NOMO-1 treated with DMSO at 0.1 percent for 48 hours (cell line): ENCODE measurements at regions not wholly inside any gene's neighbourhood (a gene's known extent, or its start where the extent isn't known, plus 50 kb on each side); places are given as distances from the start of the nearest gene placed in this dataset.

ENCODE experiments used
- DNase-seq: peaks from one replicate; lab custom pipeline; 2025; ENCODE audit not compliant: unreplicated experiment; lab: John Stamatoyannopoulos, UW

DNA sequence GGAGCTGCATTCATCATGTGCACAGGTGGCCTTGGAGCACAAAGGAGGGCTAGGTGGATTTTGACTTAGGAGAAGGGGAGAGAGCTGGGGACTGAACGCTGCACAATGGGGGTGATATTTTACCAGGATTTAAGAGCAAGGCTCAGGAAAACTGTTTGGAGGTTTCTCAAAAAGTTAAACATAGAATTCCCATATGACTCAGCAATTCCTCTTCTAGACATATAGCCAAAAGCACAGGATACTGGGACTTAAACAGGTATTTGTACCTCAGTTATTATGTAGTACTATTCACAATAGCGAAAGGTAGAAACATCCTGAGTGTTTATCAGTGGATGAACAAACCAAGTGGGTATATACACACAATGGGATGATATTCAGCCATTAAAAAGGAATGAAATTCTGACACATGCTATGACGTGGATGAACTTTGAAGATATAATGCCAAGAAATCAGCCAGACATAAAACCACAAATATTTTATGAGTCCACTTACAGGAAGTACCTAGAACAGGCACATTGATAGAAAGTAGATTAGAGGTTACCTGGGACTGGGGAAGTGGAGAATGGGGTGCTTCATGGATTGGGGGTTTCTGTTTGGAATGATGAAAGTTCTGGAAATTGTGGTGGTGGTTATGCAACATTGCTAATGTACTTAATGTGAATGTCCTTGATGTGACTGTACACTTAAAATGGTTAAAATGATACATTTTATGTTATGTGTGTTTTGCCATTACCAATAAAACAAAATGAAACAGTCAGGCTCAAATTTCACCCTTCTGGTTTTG lies 216.9 kb downstream of the HAUS1 start:
- DNase-seq = no peak

DNA sequence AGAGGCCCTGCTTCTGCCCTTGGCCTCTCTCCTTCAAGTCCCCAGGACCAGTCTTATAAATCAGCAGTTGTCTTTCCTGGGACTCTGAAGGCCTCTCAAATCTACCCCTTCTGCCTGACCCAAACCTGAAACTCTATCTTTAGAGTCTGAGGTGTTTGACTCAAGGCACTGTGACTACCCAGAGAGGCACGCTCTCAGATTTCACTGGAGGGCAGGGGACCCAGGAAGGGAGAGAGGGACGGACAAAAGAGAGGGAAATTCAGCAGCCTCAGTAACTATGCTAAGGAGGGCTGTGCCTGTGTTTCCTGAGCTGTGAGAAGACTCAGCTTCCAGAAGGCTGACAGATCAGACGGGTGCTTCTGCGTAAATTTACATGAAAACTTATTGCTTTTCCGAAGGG lies 217.8 kb downstream of the HAUS1 start:
- DNase-seq = no peak

DNA sequence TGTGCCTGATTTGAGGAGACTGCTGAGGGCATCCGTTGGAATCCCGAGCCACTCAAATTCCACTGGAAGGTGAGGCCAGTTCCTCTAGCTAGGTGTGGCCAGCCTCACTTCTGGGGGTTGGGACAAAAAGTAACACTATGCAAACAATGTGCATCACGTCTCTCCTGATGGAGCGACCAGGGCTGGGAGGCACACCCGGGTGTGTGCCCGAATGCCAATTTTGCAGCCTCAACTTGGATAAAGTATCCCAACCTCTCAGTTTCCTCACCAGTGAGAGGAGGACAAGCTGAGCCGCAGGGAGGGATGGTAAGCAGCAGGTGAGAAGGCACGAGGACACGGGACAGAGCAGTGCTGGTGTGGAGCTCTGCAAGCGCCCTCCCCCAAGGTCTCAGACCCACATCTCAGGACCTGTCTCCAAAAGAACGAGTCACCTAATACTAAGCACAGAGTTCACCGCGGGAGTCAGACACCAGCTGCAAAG lies 218.3 kb downstream of the HAUS1 start:
- DNase-seq = no peak

DNA sequence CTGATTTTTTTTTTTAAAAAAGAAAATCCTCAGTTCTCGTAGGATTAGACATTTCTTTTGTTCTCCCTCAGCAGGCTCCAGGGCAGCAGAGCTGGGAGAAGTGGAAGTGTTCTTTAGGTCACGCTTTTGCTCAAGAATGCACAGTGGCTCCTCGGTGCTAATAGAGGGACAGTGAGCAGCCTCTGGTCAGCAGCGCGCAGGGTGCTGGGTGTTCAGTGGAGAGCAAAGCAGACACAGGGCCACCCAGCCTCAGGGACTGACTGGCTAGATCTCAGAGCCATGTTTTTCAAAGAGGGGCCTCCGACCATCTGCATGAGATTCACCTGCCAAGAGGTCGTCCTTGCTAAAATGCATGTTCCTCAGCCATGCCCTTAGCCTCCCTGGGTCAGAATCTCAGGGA lies 218.8 kb downstream of the HAUS1 start:
- DNase-seq = no peak

DNA sequence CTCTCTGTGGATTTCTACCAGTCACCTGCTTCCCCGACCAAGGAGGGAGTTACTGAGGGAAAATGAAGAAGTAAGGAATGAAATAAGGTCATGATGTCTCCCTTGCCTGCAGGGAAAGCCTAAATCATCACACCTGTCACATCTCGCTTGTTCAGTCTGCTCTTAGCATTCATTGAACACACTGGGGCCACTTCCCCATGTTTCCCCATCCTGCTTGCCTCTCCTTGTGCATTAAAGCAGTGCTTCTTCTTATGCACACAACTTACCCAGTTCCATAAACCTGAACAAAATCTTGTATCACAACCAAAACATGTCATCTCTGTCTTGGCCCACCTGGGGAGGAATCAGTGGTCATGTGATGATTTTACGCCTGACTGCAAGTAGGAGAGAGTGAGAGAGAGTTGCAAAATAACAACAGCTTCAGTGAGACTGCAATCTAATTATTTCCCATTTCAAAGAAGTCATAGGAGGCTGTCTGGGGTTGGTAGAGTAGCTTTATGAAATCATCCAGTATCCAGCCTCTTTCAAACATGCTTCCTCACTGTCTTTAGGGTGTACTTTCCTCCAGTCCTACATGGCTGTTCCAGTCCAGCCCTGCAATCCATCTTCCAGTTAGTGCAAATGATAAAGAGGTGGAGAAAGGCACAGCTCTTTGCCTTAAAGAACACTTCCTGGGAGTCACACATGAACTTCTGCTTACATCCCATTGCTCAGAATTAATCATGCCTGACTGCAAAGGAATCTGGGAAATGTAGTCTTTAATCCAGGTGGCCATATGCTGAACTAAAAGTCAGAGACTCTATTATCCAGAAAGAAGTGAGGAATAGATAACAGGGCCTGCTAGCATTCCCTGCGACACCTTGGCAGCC lies 220.1 kb downstream of the HAUS1 start:
- DNase-seq = peak; percentile 85

DNA sequence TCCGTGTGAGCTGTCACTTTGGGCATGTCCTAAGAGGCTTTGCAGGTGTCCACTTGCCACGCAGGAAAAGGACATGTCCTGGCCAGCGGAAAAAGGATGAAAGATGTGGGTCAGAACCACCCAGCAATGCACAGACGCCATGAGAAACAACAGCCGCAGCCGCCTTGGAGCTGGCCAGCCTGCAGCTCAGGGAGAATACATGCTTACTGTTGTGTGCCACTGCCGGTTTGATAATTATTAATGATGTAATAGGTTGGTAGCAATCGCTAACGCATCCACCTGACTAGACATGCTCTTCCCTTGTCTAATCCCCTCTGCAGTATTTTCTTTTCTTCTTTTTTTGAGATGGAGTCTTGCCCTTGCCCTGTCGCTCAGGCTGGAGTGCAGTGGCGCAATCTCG lies 221.7 kb downstream of the HAUS1 start:
- DNase-seq = no peak

DNA sequence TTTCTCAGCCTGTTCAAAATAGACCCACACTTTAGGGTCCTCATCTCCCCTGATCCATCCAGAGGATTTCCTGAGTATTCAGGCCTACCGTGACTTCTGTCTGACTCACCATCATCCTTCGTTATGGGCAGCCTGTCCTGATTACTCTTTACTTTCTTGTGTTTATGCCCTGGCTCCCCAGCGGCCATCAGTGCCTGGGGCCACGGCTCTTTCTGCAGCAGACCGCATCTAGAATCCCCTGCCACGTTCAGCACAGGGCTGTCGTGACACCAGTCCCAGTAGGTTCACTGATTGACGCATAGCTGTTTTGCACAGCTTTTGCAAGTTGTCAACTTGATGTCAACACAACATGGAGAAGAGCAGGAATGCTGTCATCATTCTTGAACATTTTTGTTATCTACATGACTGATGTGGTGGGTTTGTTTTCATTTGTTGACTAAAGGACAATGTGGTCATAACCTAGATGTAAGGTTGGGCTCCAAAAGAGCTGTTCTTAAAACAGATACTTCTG lies 225.6 kb downstream of the HAUS1 start:
- no peak for DNase-seq

DNA sequence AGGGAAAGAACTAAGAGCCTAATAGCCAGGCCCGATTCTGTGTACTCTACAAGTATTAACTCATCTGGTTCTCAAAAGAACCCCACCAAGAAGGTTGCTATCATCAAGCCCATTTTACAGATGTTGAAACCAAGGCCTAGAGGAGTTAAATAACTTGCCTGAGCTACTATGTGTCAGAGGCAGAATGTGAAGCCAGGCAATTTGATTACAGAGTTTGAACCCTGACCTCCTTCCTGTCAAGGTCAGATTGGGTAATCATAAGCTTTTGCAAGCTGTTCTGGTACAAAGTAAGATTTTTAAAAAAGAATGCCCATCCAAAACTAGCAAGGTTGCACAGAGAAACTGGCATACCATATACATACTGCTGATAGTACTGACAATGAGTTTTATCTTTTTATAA lies 227.1 kb downstream of the HAUS1 start:
- DNase-seq = peak; percentile 4

DNA sequence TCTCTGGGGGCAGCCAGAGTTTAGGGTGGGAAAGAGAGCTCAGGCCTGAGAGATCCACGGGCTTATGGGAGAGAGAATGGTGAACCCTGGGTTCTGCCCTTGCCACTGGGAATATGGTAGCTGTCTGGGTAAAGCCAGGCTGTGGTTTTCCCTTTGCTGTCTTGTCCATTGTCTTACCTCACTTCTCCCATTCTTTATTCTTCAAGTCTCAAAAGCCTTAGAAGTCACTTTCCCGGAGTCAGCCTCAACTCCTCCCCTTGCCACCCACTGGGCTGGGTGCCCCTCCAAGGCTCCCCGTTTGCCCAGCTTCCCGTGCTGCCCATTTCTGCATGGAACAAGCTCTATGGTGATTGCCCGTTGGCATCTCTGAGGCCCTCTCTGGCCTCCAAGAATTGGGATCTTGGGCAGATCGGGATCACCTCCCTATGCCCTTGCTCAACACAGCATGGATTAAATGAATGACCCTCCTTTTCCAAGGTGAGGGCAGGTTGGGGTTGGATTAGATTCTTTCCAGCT lies 228.2 kb downstream of the HAUS1 start:
- no peak for DNase-seq

DNA sequence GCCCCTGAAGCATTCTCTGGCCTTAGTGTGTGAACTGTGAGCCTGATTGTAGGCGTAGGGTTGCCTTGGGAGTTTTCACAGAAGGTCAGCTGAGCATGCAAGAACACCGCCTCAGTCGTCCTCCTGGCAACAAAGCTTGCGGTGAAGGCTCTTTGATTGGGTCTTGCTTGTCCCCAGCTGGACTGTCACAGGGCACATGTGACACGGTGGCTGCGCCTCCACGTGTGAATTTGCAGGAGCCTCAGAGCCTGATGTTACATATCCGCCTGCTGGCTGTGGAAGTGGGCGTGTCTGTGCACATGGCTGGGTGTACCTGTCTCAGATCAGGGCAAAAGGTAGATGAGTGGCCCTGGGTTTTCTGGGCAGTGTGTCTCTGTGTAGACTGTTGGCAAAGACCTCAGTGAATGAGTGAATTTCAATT lies 228.7 kb downstream of the HAUS1 start:
- DNase-seq = no peak

DNA sequence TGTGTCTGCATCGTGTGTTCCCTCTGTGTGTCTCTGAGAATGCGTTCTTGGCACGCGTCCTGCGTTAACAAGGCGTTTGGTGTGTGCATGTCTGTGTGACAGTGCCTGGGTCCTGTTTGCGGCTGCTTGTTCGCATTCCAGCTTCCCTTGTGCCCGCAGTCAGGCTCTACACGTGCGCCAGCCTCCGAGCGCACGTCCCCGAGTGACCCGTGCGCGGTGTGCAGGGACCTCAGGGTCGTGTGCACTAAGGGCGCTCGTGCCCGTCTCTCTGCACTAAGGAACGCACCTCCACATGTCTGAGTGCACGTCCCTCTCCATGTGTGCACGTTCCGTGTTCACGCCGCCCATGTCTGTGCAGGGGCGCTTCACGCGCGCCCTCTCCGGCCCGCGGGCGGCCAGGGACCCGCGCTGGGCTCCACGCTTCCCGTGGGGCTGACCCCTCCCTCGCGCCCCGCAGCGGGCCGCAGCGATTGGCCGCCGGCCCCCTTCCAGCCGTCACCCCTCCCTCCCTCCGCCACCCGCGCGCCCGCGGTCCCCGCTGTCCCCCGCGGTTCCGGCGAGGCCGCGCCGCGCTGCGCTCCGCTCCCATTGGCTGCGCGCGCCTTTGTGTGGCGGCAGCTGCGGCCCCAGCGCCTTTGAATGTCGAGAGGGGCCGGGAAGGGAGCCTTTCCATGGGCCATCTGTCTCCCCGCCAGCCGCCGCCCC lies 229.4 kb downstream of the HAUS1 start:
- DNase-seq = peak; percentile 50

DNA sequence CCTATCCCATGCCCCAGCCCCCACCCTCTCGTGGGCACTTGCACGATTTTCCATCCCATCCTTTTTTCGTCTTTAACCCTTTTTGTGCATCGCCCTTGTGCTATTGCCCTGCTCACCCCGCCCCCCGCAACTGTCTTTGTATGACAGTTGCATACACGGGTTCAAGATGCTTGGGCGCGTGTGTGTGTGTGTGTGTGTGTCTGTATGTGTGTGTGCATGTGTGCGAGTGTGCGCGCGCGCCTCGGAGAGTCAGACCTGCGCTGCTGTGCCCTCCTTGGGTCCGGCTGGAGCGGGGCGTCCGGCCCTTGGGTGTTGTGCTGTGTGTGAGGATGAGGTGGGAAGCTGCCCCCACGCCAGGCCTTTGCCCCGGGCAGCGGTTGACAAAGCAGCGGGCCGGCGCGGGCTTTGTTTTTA lies 230.7 kb downstream of the HAUS1 start:
- DNase-seq = peak; percentile 9

DNA sequence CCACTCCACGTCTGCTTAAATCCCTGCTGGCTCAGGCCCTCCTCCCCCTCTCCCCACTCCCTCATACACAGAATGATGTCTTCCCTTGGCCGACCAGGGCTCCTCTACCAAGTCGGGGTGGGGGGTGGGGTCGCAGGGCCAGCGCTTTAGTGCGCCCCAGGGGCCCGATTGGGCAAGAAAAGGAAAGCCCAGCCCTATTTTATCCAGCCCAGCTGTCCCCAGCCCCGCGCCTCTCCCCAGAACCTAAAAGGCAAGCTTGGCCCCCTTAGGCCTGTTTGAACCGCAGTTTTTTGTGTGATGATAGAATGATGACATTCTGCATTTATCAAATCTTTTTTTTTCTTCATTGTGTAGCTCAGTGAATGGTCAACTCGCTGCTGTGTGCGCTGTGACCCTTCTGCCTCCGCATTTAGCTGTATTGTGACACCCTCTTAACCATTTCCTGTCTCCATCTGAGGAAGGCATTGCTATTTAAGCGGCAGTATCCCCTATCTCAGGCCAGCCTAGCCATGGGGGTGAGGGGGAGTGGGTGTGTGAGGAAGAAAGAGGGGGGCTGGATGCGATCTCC lies 231.4 kb downstream of the HAUS1 start:
- DNase-seq = peak; percentile 62

DNA sequence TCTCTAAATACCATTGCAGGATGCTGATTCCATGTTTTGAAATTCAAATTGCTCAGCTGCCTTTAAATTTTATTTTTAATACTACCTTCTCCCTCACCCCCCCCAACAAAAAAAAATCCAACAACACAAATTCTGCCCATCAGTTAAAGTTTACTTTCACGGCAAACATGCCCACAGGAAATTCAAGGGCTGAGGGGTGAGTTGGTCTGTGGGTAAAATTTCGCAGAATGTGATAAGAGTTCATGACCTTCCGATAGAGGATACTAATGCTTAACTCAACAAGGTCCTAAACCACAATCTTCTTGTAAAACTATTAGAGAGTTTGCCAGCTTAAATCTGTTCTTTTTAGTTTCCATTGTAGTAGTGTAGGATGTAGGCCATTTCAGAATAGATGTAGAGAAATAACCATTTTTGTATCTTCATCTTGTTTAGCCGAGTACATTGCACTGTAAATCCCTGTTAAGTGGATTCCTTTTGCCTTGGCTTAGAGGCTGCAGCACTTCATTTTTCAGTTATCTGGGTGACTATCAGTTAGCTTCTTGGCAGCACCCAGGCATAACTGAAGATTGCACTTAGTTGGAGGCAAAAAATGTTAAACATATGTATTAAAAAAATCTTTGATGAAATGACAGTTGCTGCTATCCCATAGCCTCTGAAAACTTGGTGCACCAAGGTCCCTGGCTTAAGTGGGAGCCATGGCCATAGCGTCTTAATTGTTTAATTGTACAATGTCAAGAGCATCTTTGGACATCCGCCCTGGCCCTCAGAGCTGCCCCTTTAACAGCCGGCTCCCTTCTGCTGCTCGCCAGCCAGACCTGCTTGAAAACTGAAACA lies 232.3 kb downstream of the HAUS1 start:
- DNase-seq = no peak

DNA sequence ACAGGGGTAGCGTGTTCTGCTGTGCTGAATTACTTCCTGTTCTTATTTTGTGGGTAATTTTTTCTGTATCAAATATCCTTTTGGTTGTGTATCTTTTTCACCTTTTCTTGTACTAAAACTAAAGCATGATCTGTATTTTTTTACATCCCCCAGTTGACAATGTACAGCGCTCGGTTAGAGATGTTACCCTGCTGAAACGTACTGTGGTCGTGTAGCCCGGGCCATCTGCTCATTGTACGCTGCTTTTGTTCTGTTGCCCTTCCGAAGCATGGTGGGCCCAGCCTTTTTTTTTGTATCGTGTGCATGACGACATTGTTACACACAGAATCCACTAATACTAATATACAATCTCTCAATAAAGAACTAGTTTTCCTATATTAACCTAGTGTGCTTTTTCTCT lies 233.1 kb downstream of the HAUS1 start:
- DNase-seq = no peak

DNA sequence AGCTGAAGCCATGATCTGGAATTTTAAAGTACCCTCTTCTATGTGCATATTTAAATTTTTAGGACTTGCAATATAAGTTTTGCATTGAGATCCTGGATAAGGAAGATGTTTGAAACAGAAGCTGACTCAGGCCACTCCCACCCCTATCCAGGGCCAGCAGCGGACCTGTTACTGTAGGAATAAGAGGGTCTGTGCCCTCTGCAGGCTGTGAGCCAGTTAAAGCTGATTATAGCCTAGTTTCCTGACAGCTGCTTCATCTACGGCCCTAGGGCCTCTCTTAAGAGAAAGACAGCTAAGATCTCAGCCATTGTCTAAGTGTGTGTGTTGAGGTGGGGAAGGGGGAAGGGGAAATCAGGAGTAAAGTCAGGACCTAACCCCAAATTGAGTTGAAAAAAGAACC lies 234.0 kb downstream of the HAUS1 start:
- no peak for DNase-seq

DNA sequence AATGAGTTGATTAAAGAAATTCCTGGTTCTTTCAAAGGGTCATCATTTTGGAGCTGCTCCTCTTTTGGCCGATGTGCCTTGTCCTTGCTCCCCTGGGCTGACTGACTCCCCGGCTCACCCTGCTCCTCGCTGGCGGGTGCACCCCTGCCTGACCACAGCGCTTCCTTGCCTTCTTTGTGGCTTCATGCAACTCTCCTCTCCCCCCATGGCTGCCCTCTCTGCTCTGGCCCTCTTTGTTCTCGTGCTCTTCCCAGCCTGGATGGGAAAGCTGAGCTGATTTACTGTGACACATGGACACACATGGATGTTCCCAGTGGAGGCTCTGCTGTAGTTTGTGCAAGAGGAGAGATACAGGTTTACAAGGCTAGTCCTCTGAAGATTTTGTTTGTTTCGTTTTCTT lies 234.6 kb downstream of the HAUS1 start:
- no peak for DNase-seq

DNA sequence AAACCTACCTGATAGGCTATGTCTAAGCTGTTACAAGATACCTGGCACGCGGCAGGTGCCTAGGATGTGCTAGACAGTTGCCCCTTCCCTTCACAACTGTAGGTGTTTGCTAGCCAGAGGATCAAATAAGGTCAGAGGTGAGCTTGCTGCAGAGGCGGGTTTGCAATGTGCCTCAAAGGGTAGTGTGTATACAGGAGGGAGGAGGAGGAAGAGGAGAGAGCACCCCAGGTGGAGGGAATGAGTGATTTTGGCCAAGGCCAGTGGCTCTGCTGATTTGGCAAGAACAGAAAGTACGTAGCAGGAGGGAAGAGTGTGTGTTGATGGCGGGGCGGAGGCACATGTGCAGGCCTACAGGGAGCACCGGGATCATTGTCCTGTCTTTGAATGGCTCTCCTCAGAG lies 236.5 kb downstream of the HAUS1 start:
- DNase-seq = no peak

DNA sequence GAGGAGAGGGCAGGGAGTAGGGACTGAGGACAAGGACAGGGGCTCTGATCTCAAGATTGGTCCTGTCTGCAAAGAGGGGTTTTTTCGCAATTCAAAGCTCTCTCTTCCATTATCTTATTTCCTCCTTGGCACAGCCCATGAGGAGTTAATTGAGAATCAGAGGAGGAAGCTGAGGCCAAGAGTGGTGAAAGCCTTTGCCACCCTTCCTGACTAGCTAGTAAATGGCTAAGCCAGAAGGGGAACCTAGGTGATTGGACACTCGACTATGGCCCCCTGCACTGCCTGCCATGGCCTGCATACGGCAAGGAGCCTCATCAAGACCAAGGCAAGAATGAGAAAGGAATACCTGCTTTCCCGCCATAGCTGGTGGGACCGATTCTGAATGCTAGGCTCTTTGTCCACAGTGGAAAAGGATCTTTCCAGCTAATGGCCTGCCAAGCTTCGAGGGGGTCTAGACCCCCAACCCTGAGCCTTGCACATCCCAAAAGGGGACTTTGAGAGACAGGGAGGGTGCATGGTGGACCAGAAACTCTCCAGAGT lies 237.9 kb downstream of the HAUS1 start:
- peak; percentile 87 for DNase-seq

DNA sequence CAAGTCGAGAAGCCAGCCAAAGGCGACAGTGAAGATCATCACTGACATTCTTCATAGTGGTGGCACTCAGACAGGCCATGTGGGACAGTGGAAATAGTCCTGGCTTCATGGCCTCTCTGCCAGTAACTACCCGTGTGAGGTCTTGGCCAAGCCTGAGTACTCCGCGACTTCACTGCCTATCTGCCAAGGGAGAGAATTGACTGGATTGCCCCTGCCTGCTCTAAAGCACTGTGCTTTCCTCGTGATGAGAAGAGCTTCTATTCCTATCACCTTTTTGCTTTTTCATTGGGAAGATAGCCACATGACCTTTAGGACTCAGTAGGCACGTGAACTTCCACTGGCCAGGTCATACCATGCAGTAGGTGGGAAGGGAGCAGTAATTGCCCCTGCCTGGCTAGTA lies 239.3 kb downstream of the HAUS1 start:
- DNase-seq = no peak
